GM19463 (cell line): ENCODE measurements at regions not wholly inside any gene's neighbourhood (a gene's known extent, or its start where the extent isn't known, plus 50 kb on each side); places are given as distances from the start of the nearest gene placed in this dataset.
"Not testable (repeated sequence)": the region's sequence is repeated elsewhere in the genome, so short reads cannot be mapped to it uniquely, and the experiment has no call there.

Source experiments
- ATAC-seq: cut with Tn5 transposase; IDR thresholded peaks from one replicate; pipeline ENCODE4 v1.9.1; 2021; ENCODE audit warnings: mild to moderate bottlenecking, moderate library complexity; ENCODE audit not compliant: unreplicated experiment

GRCh38 chr2:183788796-183789195 is 664.6 kb downstream of the NUP35 start:
- ATAC-seq: not testable (repeated sequence)

GRCh38 chr2:183792165-183792924 is 668.1 kb downstream of the NUP35 start:
- ATAC-seq: not testable (repeated sequence)

- ATAC-seq: no peak
Observed at GRCh38 chr2:183798535-183798934, 674.3 kb downstream of the NUP35 start.

- no peak for ATAC-seq
Observed at GRCh38 chr2:183799761-183800160, 675.5 kb downstream of the NUP35 start.

GRCh38 chr2:183803596-183803995 is 679.4 kb downstream of the NUP35 start:
- ATAC-seq: no peak

- ATAC-seq: no peak
Observed at GRCh38 chr2:183807870-183808269, 683.6 kb downstream of the NUP35 start.

GRCh38 chr2:183809404-183809803 is 685.2 kb downstream of the NUP35 start:
- no peak for ATAC-seq

GRCh38 chr2:183811281-183811680 is 687.0 kb downstream of the NUP35 start:
- ATAC-seq: no peak

- ATAC-seq: no peak
Observed at GRCh38 chr2:183812091-183812490, 687.8 kb downstream of the NUP35 start.

- ATAC-seq: no peak
Observed at GRCh38 chr2:183825710-183826109, 701.5 kb downstream of the NUP35 start.

- ATAC-seq: no peak
Observed at GRCh38 chr2:183829931-183830330, 705.7 kb downstream of the NUP35 start.

- no peak for ATAC-seq
Observed at GRCh38 chr2:183837157-183837556, 712.9 kb downstream of the NUP35 start.

- ATAC-seq: no peak
Observed at GRCh38 chr2:183838295-183838694, 714.1 kb downstream of the NUP35 start.

GRCh38 chr2:183840061-183840584 is 715.9 kb downstream of the NUP35 start:
- ATAC-seq: no peak

- ATAC-seq: not testable (repeated sequence)
Observed at GRCh38 chr2:183849826-183850225, 725.6 kb downstream of the NUP35 start.

GRCh38 chr2:183859129-183859528 is 734.9 kb downstream of the NUP35 start:
- ATAC-seq: no peak

- no peak for ATAC-seq
Observed at GRCh38 chr2:183866666-183867065, 731.7 kb upstream of the ZNF804A start.

GRCh38 chr2:183867206-183867605 is 731.1 kb upstream of the ZNF804A start:
- no peak for ATAC-seq

- ATAC-seq: no peak
Observed at GRCh38 chr2:183868153-183868552, 730.2 kb upstream of the ZNF804A start.

- peak; percentile 57 for ATAC-seq
Observed at GRCh38 chr2:183868707-183869106, 729.6 kb upstream of the ZNF804A start.

GRCh38 chr2:183872131-183872530 is 726.2 kb upstream of the ZNF804A start:
- ATAC-seq: no peak

GRCh38 chr2:183881978-183882377 is 716.4 kb upstream of the ZNF804A start:
- no peak for ATAC-seq
